Activated naive CD8-positive, alpha-beta T cell treated with anti-CD3 and anti-CD28 coated beads, Interleukin-2, amount 50 U/mL, for 16 hours (primary cell): ENCODE measurements at regions not wholly inside any gene's neighbourhood (a gene's known extent, or its start where the extent isn't known, plus 50 kb on each side); places are given as distances from the start of the nearest gene placed in this dataset.

Experiments
- DNase-seq: peaks from one replicate; pipeline ENCODE4 v3.0.0-alpha.2; 2020; ENCODE audit warnings: low read depth, low spot score

DNA sequence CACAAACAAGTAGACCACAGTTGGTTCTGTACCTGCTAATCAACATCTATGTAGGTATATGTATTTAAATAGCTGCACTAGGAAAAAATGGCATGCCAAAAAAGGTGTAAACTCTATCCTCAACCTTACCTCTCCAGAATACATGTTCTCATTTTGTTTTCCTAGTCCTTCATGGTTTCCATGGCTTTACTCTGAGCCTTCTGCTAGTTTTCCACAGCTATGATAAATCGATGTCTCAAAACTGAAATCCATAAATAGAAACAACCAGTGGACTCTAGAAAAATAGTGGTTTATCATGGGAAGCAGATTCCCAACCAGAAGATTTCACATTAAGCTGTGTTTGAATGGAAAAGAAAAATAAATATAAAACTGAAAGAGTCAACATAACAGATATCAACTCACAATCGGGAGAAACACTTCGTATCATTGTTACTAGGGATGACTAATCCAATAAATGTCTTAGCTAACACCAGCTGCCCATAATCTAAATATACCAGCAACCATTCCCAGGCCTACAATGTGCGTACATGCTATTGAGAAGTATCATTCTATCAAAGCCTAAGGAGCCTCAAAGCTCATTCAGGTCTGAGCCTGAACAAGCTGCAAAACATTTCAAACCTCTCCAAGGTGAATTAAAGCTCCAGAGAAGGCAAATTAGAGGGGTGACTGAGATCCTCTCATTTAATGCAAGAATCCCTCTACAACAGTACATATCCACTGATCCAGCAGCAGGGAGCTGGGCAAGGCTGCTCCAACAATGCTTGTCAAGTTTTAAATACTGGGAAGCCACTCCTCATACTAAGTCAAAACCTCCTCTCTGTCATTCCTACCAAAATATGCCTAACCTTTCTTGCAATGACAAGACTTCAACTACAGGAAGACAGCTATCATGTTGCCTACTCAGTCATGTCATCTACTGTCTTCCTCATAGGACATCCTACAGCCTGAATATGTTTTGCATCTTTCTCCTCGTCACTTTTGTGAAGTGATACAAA, 90.2 kb downstream of the KCTD12 start:
- no peak for DNase-seq

DNA sequence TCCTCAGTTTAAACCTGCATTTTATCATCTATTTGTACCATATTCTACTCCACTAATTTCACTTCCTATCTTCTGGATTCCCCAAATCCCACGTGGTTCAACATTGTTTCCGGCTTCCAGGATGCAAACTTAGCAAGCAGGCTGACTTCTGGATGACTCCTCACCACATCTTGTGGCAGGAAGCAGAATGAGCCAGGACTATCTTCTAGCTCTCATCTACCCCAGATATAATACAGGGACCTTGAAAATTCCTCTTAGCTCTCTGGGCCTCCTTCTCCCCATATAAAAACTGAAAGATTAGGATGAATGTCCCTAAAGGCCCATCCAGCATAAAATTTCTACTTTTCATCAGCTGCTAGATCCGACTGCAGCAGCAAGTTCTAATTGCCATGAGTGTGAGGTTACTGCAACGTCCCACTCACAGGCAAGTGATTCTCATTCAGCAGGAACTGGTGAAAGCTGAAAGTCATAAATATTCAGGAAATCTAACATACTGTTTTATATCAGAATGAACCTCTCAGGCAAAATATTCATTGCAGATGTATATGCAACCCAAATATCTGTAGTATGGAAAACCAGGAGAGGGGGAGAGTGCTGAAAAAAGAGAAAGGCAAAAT, 93.4 kb downstream of the KCTD12 start:
- no peak for DNase-seq

DNA sequence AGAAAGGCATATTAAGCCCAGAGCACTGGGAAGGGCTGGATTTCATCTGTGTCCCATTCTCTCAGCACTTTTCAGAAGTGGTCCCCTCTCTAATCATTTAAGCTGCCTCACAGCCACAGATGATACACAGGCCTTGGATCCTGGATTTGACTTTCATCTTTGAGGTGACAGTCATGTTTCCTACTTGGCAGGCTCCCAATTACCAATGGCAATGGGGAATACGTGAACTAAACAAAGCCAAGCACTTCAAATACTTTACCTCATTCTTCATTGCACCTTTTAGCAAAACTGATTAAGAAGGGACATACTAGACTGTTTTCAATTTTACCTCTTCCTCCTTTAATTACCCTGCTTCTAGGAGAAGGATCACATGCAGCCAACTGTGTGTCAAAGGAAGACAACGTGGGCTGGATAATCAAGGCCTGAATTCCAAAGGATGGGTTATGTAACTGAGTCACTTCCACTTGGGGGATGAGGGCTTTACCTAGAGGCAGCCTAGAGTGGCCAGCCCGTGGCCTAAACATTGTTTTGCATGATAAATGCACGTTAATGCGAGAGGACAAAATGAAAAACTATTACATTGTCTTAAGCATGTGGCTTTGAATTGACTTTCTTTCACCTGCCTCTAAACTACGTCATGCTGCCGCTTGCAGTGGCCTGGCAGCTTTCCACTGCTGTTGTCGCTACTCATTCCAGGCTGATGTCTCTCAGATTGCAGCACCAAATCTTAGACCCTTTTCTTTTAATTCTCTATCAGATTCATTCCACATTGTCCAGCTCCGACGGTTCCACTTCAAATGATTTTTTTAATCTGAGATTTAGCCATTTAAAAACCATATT, 95.0 kb downstream of the KCTD12 start:
- DNase-seq: no peak

DNA sequence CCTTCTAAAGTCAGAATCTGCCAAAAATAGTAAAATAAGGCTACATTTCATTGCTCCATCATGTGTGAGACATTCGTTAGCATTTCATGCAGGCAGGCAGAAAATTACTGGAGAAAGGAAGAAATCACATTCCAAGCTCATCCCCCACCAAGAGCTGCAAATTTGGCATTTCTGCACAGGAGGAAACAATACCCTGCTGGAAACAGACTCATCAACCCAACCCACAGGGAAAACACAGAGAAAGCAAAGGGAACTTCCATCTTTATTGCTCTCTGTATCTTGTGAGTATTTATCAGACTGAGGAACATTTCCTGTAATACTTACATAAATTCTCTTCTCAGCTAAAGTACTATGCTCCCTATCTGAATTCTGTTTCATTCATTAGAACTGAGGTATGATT, 95.7 kb downstream of the KCTD12 start:
- DNase-seq: no peak

DNA sequence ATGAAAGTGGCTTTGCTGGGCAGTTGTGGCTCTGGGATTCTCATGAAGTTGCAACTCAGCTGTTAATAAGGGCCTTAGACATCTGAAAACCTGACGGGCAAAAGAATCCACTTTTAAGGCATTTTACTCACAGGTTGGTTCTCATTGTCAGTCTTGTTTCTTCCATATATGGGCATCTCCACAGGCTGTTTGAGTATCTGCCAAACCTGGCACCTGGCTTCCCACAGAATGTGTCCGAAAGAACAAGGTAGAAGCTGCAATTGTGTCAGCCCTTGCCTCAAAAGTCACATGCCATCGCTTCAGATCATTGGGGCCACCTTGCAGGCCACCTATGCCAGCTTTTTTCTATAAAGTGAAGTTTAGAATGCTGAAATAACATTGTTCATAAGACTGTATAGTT, 102.4 kb downstream of the KCTD12 start:
- DNase-seq: no peak

DNA sequence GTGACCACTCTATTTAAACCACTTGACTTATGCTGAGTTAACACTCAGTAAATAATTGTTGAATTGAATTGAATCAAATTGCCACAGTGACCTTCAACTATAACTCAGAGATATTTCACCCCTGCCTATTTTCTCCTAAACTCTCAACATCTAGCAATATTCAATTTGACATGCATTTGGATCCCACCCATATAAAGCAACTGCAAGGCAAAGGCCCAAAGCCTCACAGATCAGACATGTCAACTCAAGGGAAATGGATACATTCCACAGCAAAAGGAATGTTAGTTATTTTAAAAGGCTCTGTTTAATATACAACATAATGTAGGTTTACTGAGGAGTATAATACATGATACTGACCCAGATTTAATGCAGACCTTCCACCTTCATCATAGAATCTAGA, 107.4 kb downstream of the KCTD12 start:
- DNase-seq: no peak

DNA sequence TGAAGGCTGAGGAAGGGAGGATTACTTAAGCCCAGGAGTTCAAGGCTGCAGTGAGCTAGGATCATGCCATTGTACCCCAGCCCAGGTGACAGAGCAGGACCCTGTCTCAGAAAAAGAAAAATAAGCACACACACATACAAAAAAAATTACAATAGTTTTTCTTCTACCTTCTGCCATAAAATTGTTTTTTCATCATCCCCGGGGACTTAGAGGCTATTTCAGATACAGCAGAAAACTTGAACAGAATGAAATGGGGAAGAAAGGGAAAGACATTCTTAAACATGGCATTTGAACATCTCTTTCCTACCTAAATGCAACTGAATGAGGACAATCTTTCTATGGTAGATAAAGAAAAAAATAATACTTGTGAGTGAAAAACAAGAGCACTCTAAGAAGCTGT, 109.1 kb downstream of the KCTD12 start:
- no peak for DNase-seq

DNA sequence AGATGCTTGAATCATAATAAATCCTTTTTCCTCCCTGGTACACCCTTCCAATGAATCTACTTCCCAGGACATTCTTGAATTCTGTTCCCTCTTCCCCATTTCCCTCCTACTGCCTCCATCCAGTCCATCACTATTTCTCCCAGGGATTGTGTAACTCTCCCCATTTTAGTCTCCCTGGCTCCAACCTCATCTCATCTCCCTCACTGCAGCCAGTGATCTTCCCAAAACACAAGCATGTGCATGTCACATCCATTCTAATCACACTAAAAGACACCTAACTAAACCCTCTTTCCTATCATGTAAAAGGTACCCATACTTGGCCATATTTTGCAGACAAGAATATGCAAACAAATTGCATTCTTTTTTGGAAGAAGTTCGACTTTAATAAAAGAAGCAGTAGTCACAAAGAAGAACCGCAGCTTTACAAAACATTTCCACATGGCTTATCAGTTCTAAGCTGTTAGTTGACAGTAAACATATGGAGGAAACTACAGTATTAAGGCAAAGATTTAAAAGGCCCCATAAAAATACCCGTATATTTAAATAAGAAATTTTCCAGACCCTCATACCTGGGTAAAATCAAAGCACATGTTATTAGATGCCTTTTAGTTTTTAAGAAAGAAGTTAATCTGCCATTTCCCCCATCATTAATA, 111.0 kb downstream of the KCTD12 start:
- no peak for DNase-seq

DNA sequence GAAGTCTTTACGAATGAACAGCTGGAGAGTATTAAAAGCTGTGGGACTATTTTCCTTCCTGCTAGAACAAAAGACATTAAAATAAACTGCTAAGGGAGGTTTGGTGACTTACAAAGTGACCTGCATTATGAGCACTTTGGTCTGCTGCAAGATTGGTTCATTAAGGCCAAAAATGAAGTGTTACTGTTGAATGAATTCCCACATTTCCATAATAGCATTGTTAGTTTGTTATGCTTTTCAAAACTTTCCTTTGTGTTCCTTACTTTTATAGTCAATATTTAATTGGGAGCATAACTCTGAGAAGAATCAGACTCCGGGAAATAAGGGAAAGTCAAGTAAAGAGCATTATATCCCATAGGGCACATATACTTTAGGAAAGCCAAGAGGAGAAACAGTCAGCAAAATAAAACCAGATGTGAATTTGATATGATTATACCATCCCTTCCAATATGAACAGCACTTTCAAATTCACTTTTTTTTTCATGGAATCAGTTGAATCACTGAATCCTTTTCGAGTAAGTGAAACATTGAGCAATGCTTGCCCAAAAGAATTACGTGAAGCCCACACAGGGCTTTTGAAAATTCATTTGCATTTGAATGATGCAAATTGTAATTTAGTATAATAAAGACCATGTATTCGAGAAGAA, 112.6 kb downstream of the KCTD12 start:
- DNase-seq: no peak

DNA sequence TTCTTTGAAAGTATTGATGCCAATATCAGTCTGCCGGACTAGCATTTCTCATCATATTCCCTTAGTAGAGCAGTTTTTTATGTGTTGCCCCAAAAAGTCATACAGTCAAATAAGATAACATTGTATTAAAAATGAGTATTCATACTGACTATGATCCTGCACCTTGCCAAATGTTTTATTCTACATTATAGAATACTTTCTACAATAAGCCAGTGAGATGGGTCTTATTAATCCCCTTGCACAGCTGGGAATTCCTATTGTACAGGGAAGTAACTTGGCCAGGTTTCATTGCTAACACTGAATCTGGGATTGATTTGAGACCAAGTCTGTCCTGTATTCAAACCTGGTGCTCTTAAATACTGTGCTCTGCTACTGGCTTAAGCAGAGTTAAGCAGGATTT, 114.0 kb downstream of the KCTD12 start:
- no peak for DNase-seq

DNA sequence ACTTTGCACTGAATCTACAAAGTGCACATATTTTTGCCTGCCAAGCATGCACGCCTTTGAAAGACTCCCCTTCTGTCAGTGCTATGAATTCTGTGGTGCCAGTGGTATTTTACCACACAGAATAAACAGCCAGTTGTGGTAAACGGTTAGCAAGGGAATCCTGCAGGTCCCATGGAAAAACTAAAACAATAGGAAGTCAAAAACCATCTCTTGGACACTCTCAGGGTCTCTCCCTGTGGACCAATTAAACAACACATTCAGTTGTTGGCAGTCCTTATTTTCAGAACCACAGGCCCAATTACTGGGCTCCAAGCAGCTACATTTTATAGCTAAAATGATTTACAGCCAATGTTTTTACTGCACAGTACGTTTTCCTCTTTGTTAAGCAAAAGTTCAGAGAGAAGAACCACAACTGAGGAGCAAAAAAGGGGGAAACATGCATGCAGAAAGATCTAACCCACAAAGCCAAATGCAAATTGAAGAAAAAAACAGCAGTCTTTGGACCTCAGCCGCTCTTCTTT, 116.9 kb downstream of the KCTD12 start:
- no peak for DNase-seq

DNA sequence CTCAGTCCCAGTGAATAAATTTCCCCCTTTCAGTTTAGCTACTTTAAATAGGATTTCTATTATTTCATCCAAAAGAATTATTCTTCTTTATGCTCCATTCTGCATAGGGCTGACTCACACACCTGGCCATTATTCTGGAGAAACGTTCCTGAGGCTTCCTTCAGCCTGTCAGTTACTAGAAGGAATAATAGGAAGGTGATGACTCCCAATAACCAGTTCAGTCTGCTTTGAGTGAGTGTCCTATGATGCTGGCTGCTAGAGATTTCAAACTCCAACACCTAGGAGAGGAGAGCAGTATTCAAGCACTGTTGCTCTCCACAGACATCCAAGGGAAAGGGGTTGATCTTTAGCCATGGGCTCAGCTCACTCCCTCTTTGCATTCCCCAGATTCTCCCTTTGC, 117.8 kb downstream of the KCTD12 start:
- no peak for DNase-seq

DNA sequence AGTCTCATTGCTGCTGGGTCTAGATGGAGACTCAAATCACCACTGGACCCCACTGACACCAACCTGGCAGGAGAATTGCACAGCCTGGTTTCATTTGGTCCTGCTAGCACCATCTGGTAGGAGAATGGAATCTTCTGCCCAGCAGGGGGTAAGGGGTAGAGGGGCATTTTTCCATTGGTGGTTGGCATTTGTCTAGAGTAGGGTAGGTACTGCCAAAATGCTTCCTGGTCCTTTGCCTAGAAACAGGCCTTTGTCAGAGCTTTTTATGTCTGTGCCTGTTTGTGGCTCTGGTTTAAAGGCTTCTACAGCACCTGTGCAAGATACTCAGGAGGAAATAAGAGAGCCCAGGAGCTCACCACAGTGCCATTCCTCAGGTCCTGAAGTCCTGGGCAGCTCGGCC, 121.3 kb downstream of the KCTD12 start:
- no peak for DNase-seq

DNA sequence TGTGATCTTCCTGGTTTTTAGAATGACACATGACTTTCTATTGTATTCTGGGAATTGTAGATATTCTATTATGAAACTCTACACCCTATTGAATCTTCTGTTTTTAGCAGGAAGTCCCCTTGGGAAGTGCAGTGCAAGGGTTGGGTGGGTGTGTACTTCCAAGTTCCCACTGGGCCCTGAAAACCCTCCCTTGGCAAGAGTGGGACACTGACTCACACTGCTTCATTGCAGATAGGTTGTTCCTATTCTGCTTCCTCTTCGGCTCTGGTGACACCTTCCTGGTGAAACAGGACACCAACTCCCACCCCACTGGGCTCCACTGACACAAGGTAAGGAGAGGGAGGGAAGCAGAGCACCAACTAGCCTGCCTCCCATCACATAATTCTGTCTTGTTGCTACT, 121.8 kb downstream of the KCTD12 start:
- DNase-seq: no peak

DNA sequence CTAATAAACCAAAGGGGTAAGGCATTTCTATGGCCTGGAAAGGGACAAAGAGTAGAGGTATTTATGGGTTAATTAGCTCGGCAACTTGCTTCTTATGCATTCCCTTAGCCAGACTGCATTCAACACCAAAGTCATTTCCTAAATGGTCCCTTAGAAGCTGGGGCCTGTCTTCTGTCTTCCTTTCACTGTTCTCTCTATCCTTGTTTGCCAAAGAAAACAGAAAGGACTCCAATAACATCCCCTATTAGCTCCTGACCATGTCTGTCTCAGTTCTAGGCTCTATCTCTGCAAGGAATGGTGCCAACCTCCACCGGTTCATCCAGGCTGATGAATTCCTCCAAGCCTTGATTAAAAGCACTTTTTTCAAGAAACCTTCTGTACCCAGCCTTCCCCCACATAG, 123.5 kb downstream of the KCTD12 start:
- DNase-seq: no peak

DNA sequence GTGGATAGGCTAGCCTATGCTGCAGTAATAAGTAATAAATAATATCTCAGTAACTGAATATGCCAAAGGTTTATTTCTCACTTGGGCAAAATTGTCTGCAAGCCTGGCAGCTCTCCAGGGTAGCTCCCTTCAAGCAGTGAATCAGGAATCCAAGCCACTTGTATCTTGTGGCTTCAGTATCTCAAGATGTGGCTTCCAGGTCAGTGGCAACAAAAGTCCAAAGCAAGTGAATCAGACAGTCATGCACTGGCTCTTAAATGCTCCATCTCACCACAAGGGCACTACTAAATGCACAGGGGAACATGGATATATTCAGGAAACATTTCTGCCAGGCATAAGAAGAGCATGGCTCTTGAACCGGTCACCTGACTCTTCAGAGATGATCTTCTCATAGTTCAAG, 126.3 kb downstream of the KCTD12 start:
- DNase-seq: no peak

DNA sequence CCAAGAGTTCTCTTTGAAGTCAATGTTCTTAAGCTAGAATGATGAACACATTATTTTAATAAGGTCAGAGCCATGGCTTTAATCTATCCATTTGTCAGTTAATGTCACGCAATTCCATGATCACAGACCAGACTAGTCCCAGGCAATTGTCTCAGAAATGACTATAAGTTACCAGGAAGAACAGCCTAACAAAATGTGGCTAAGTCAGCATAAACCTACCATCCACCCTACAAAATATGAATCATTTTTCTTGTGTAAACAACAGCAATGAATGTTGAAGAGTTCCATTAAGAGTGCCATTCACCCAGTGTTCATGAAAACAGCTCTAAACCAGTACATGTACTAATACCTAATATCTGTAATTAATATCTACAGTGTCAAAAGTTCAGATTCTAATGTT, 127.5 kb downstream of the KCTD12 start:
- DNase-seq: no peak

DNA sequence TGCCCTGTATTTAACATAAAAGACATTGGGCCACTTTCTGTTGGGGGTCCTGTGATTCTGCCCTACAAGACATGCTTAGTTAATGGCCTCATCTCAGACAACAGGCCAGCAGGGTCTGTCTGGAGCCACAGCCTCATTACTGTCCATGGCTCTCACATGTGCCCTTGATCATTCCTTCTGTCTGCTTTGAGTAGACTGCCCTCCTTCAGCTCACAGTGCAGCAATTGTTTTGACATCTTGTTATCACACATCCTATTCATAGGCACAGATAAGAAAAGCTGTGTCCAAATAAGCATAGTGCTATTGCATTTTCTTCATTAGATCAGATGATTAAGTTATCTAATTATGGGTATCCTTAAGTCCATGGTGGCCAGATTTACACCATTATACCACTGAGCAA, 127.9 kb downstream of the KCTD12 start:
- no peak for DNase-seq

DNA sequence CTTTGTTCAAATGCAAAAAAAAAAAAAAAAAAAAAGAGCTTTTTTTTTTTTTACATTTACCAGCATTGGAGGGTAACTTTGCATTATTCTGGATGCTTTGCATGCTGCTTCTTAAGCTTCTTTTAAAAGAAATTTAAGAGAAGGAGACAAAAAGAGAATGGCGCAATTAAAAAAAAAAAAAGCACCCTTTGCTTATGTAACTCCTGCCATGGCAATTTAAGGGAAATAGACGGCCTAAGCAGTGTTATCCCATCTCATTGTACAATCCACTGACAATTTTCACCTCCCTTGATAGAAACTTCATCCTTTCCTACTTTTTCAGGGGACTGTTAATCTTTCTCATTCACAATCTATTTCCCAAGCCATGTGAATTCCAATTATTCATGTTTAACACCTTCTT, 129.8 kb downstream of the KCTD12 start:
- DNase-seq: no peak

DNA sequence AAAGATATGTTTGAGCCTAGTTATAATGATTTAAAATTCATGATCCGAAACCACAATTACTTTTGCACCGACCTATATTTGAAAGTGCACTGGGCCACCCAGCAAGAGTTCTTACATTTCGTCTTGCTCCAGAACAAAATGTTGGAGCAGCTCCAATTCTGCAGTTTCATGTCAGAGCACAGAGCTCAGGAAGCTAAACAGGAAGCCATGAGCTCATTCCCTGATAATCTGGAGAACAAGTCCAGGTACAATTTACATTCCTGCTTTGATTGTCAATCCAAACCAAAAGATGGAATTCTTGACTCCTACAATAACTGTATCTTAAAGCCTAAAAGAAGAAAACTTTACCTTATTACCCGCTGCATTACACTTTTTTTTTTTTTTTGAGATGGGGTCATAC, 131.8 kb downstream of the KCTD12 start:
- DNase-seq: no peak

DNA sequence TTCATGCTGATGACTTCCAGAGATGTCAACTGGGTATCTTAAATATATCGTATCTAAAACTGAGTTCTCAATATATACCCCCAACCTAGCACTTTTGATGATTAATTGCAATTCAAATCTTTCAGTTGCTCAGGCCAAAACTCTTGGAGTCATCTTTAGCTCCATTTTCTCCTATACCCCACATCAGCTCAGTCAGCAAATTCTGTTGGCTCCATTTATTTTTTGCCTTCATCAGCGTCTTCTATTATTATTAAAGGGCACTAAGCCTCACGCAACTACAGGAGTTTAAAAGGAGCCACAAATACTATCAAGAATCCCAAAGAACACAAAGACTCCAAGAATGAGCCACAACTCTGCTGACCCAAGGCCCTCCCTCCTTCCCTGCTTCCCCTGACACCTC, 134.9 kb downstream of the KCTD12 start:
- DNase-seq: no peak
